H9 (cell line): ENCODE measurements at regions not wholly inside any gene's neighbourhood (a gene's known extent, or its start where the extent isn't known, plus 50 kb on each side); places are given as distances from the start of the nearest gene placed in this dataset.

Experiments
- DNase-seq: peaks from one replicate; pipeline ENCODE4 v3.0.0-alpha.2; 2017
- H2AFZ ChIP-seq: one replicate; pipeline ENCODE4 v1.6.1; 2013; ENCODE audit warnings: mild to moderate bottlenecking, low read length, control low read depth, moderate library complexity
- H2AK5ac ChIP-seq: 2 replicates; pipeline ENCODE4 v1.6.1; 2013; ENCODE audit warnings: low read length, control low read depth, mixed read lengths; ENCODE audit not compliant: insufficient read length
- H2BK120ac ChIP-seq: one replicate; pipeline ENCODE4 v1.6.1; 2013; ENCODE audit warnings: low read depth, mild to moderate bottlenecking, low read length, control low read depth, inconsistent platforms; ENCODE audit not compliant: poor library complexity, severe bottlenecking
- H2BK12ac ChIP-seq: 2 replicates; pipeline ENCODE4 v1.6.1; 2013; ENCODE audit warnings: low read length, control low read depth, mixed read lengths, low read depth; ENCODE audit not compliant: insufficient read length
- H2BK15ac ChIP-seq: 2 replicates; pipeline ENCODE4 v1.6.1; 2013; ENCODE audit warnings: low read depth, low read length, control low read depth
- H2BK20ac ChIP-seq: one replicate; pipeline ENCODE4 v1.6.1; 2013; ENCODE audit warnings: low read depth, mild to moderate bottlenecking, low read length, control low read depth, inconsistent platforms; ENCODE audit not compliant: poor library complexity, severe bottlenecking
- H2BK5ac ChIP-seq: 2 replicates; pipeline ENCODE4 v1.6.1; 2013; ENCODE audit warnings: low read length, control low read depth, mixed read lengths; ENCODE audit not compliant: insufficient read length
- H3K14ac ChIP-seq: 2 replicates; pipeline ENCODE4 v1.6.1; 2013; ENCODE audit warnings: low read length, control low read depth; ENCODE audit not compliant: insufficient read depth
- H3K18ac ChIP-seq: 2 replicates; pipeline ENCODE4 v1.6.1; 2013; ENCODE audit warnings: low read depth, mild to moderate bottlenecking, mixed read lengths, low read length, control low read depth; ENCODE audit not compliant: insufficient read length
- H3K23ac ChIP-seq: 2 replicates; pipeline ENCODE4 v1.6.1; 2013; ENCODE audit warnings: low read length, control low read depth, mixed read lengths, low read depth; ENCODE audit not compliant: insufficient read length
- H3K23me2 ChIP-seq: 2 replicates; pipeline ENCODE4 v1.6.1; 2013; ENCODE audit warnings: low read depth, mild to moderate bottlenecking, mixed read lengths, low read length, control low read depth; ENCODE audit not compliant: insufficient read length, poor library complexity, severe bottlenecking
- H3K27ac ChIP-seq: 2 replicates; pipeline ENCODE4 v1.5.1; 2013; ENCODE audit warnings: low read length, control low read depth, mixed read lengths, low read depth; ENCODE audit not compliant: insufficient read length
- H3K27me3 ChIP-seq: 2 replicates; pipeline ENCODE4 v1.6.1; 2013; ENCODE audit warnings: low read length, control low read depth, inconsistent platforms; ENCODE audit not compliant: insufficient read depth
- H3K4ac ChIP-seq: 2 replicates; pipeline ENCODE4 v1.6.1; 2013; ENCODE audit warnings: low read depth, mild to moderate bottlenecking, control low read depth, inconsistent platforms, low read length, moderate library complexity
- H3K4me1 ChIP-seq: 2 replicates; pipeline ENCODE4 v1.6.1; 2013; ENCODE audit warnings: low read length, control low read depth, inconsistent platforms; ENCODE audit not compliant: insufficient read depth
- H3K4me2 ChIP-seq: 2 replicates; pipeline ENCODE4 v1.6.1; 2013; ENCODE audit warnings: low read length, control low read depth, mixed read lengths; ENCODE audit not compliant: insufficient read length, insufficient read depth
- H3K56ac ChIP-seq: 2 replicates; pipeline ENCODE4 v1.6.1; 2013; ENCODE audit warnings: low read depth, mild to moderate bottlenecking, mixed read lengths, low read length, control low read depth; ENCODE audit not compliant: insufficient read length
- H3K79me1 ChIP-seq: 2 replicates; pipeline ENCODE4 v1.6.1; 2013; ENCODE audit warnings: low read depth, mild to moderate bottlenecking, moderate library complexity, low read length, control low read depth, inconsistent platforms; ENCODE audit not compliant: insufficient read depth, poor library complexity, severe bottlenecking
- H3K79me2 ChIP-seq: 2 replicates; pipeline ENCODE4 v1.6.1; 2013; ENCODE audit warnings: low read length, control low read depth, inconsistent platforms; ENCODE audit not compliant: insufficient read depth
- H3K9ac ChIP-seq: 2 replicates; pipeline ENCODE4 v1.6.1; 2013; ENCODE audit warnings: low read length, control low read depth, mixed read lengths; ENCODE audit not compliant: insufficient read length; ENCODE audit errors: extremely low read depth
- H3K9me3 ChIP-seq: one replicate; pipeline ENCODE4 v1.6.1; 2013; ENCODE audit warnings: low read depth, low read length, inconsistent platforms; ENCODE audit not compliant: control insufficient read depth
- H3T11ph ChIP-seq: one replicate; pipeline ENCODE4 v1.6.1; 2013; ENCODE audit warnings: mild to moderate bottlenecking, low read length, control low read depth, inconsistent platforms
- H4K20me1 ChIP-seq: one replicate; pipeline ENCODE4 v1.6.1; 2013; ENCODE audit not compliant: control insufficient read depth, insufficient read length, insufficient read depth
- H4K5ac ChIP-seq: 2 replicates; pipeline ENCODE4 v1.6.1; 2013; ENCODE audit warnings: low read depth, mild to moderate bottlenecking, mixed read lengths, low read length, control low read depth; ENCODE audit not compliant: insufficient read length
- H4K8ac ChIP-seq: replicated peaks from 2 replicates; pipeline ENCODE4 v1.6.1; 2013; ENCODE audit warnings: low read length, control low read depth, mixed read lengths, low read depth; ENCODE audit not compliant: insufficient read length
- H4K91ac ChIP-seq: 2 replicates; pipeline ENCODE4 v1.6.1; 2013; ENCODE audit warnings: low read depth, mild to moderate bottlenecking, moderate library complexity, mixed read lengths, low read length, control low read depth; ENCODE audit not compliant: insufficient read length
- H3K27ac Mint-ChIP-seq, 3 experiments: 2 replicates in 2 of 3; 3 replicates in 1 of 3; pipeline ENCODE4 v1.8.0; 2020 to 2021; ENCODE audit warnings: mixed read lengths in 3 of 3, mild to moderate bottlenecking in 1 of 3, moderate library complexity in 1 of 3
- H3K27me3 Mint-ChIP-seq: 2 replicates; pipeline ENCODE4 v1.8.0; 2021; ENCODE audit warnings: low read depth, mild to moderate bottlenecking, moderate library complexity, mixed read lengths
- H3K36me3 Mint-ChIP-seq, 3 experiments: 2 replicates in 2 of 3; 3 replicates in 1 of 3; pipeline ENCODE4 v1.8.0; 2020 to 2021; ENCODE audit warnings: low read depth in 3 of 3, mixed read lengths in 3 of 3; ENCODE audit not compliant: insufficient read depth in 1 of 3
- H3K4me1 Mint-ChIP-seq, 2 experiments: 2 replicates each; pipeline ENCODE4 v1.8.0; 2020; ENCODE audit warnings: mixed read lengths in 2 of 2
- H3K4me3 Mint-ChIP-seq, 2 experiments: 2 replicates in 1 of 2; 3 replicates in 1 of 2; pipeline ENCODE4 v1.8.0; 2020 to 2021; ENCODE audit warnings: mild to moderate bottlenecking in 2 of 2, mixed read lengths in 2 of 2, moderate library complexity in 1 of 2
- H3K9me3 Mint-ChIP-seq, 2 experiments: 2 replicates in 1 of 2; 3 replicates in 1 of 2; pipeline ENCODE4 v1.8.0; 2020; ENCODE audit warnings: mild to moderate bottlenecking in 2 of 2, mixed read lengths in 2 of 2, moderate library complexity in 1 of 2
- CTCF ChIP-seq: fragments of 200-600 bp; sonication (generic); conservative IDR thresholded peaks from 3 replicates; pipeline ENCODE4 v1.8.0; 2021; ENCODE audit warnings: antibody characterized with exemption, mild to moderate bottlenecking
- WGBS: extraction: QIAGEN DNeasy Blood & Tissue Kit; methylation state at CpG from one replicate; pipeline ENCODE4 v1.1.7; 2013; ENCODE audit warnings: missing lambda C conversion rate, low lambda C conversion rate, mixed read lengths; ENCODE audit not compliant: insufficient read length; ENCODE audit errors: extremely low coverage; 5-methylcytosine and 5-hydroxymethylcytosine counted together

GRCh38 chr13:81012031-81012430 lies 671.1 kb upstream of the SPRY2 start:
- Mint-ChIP-seq H3K27me3 (no peaks in the 10 kb centered on the region), H3K27ac (no peak overlapping the region; a peak in 1 of 7 replicates), H3K4me1 (no peaks in the 10 kb centered on the region), H3K36me3 (peaks cover 4 to 7% (median 7%) of the 10 kb centered on the region in 3 experiments; a peak in 6 of 7 replicates), H3K4me3 (no peak overlapping the region), H3K9me3 (peaks cover 8 to 10% of the 10 kb centered on the region in 2 experiments)
- H3K4me1 ChIP-seq, result no peaks in the 10 kb centered on the region
- no peak overlapping the region for H2AFZ ChIP-seq
- no peak overlapping the region for H3K23ac ChIP-seq
- H3K27ac ChIP-seq, result no peak overlapping the region
- no peak overlapping the region for H2AK5ac ChIP-seq
- no peak overlapping the region for H4K8ac ChIP-seq
- H3T11ph ChIP-seq, result no peak overlapping the region
- peak; percentile 35; the same call in 1 of the 3 replicates for TF ChIP-seq CTCF
- H3K4me2 ChIP-seq, result no peak overlapping the region
- DNase-seq, result no peak
- no peak overlapping the region for H3K9ac ChIP-seq
- H4K20me1 ChIP-seq, result no peaks in the 10 kb centered on the region
- no peak overlapping the region for H4K5ac ChIP-seq
- H3K14ac ChIP-seq, result no peak overlapping the region
- H2BK20ac ChIP-seq, result no peak overlapping the region
- H4K91ac ChIP-seq, result no peak overlapping the region
- H2BK15ac ChIP-seq, result no peak overlapping the region
- H3K79me2 ChIP-seq, result no peaks in the 10 kb centered on the region
- H3K9me3 ChIP-seq, result no peaks in the 10 kb centered on the region
- H3K4ac ChIP-seq, result no peak overlapping the region
- no peak overlapping the region for H2BK5ac ChIP-seq
- no CpG with 5 or more reads among the region's 4 CpGs for WGBS
- no peaks in the 10 kb centered on the region for H3K23me2 ChIP-seq
- no peak overlapping the region for H2BK12ac ChIP-seq
- no peak overlapping the region for H3K18ac ChIP-seq
- no peak overlapping the region for H3K56ac ChIP-seq
- no peak overlapping the region for H2BK120ac ChIP-seq
- no peaks in the 10 kb centered on the region for H3K27me3 ChIP-seq
- no peaks in the 10 kb centered on the region for H3K79me1 ChIP-seq
